Dermis microvascular lymphatic vessel endothelial cell (primary cell): ENCODE measurements at regions not wholly inside any gene's neighbourhood (a gene's known extent, or its start where the extent isn't known, plus 50 kb on each side); places are given as distances from the start of the nearest gene placed in this dataset.
"Not testable (repeated sequence)": the region's sequence is repeated elsewhere in the genome, so short reads cannot be mapped to it uniquely, and the experiment has no call there.

ENCODE experiments used
- DNase-seq, 2 donors: peaks; one replicate each; pipeline versions ENCODE4 v3.0.0 to v3.0.0-alpha.2; 2010; ENCODE audit warnings: low read depth in 2 of 2

- no peak for DNase-seq
Measured at GRCh38 chr6:156689656-156690055, 87.5 kb upstream of the ARID1B start.

- DNase-seq, result no peak
Measured at GRCh38 chr6:156688620-156688971, 88.6 kb upstream of the ARID1B start.

- DNase-seq, result peak; percentile 11 to 33
Measured at GRCh38 chr6:156687789-156688619, 89.2 kb upstream of the ARID1B start.

GRCh38 chr6:156686995-156687788, 90.0 kb upstream of the ARID1B start:
- peak; percentile 65 to 85 for DNase-seq

- peak; percentile 52 to 60 for DNase-seq
Measured at GRCh38 chr6:156686301-156686994, 90.7 kb upstream of the ARID1B start.

- DNase-seq, result no peak
Measured at GRCh38 chr6:156685823-156686222, 91.4 kb upstream of the ARID1B start.

GRCh38 chr6:156683821-156684220, 93.4 kb upstream of the ARID1B start:
- no peak for DNase-seq

- no peak for DNase-seq
Measured at GRCh38 chr6:156676721-156677120, 100.5 kb upstream of the ARID1B start.

- DNase-seq, result no peak
Measured at GRCh38 chr6:156674197-156674596, 103.0 kb upstream of the ARID1B start.

- DNase-seq, result not testable (repeated sequence)
Measured at GRCh38 chr6:156670097-156670496, 107.1 kb upstream of the ARID1B start.

GRCh38 chr6:156662025-156662445, 115.1 kb upstream of the ARID1B start:
- DNase-seq, result peak in 1 of 2 donors; percentile 19

- DNase-seq, result no peak
Measured at GRCh38 chr6:156660389-156660788, 116.8 kb upstream of the ARID1B start.

- no peak for DNase-seq
Measured at GRCh38 chr6:156659822-156660198, 117.4 kb upstream of the ARID1B start.

- DNase-seq, result no peak
Measured at GRCh38 chr6:156658966-156659821, 118.0 kb upstream of the ARID1B start.

- DNase-seq, result peak; percentile 28 to 31
Measured at GRCh38 chr6:156658186-156658965, 118.8 kb upstream of the ARID1B start.

GRCh38 chr6:156657296-156657695, 119.9 kb upstream of the ARID1B start:
- no peak for DNase-seq

- DNase-seq, result no peak
Measured at GRCh38 chr6:156654919-156655918, 122.0 kb upstream of the ARID1B start.

GRCh38 chr6:156652231-156652750, 124.9 kb upstream of the ARID1B start:
- no peak for DNase-seq

GRCh38 chr6:156651486-156651885, 125.7 kb upstream of the ARID1B start:
- DNase-seq, result no peak
